Right kidney (tissue), 1 donor: ENCODE measurements at regions not wholly inside any gene's neighbourhood (a gene's known extent, or its start where the extent isn't known, plus 50 kb on each side); places are given as distances from the start of the nearest gene placed in this dataset.

Experiments
- DNase-seq: peaks from one replicate; pipeline ENCODE4 v3.0.0-alpha.2; 2016

DNA sequence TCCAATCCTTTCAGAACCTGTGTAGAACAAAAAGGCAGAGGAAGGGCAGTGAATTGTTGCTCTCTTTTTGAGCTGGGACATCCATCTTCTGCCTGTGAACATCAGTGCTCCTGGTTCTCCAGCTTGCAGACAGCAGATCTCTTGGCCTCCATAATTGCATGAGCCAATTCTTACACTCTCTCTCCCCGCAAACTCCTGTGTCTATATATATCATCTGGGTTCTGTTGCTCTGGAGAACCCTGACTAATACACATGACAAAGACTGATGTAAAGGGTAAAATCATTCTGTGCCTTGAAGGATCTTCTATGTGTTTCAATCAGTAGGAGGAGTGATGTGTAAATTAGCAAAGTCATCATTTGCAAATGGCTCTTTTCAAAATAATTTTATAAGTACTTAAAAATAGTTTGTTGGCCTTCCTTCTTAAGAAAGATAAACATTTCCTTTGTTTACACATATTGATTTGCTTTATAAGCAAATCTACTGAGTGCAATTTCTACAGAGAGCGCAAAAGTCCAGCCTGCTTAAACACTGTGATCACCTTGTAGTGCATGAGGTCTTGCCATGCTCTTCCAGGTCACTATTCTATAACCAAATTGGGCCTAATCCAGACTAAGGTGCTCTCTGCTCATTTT lies 154.9 kb upstream of the ANKRD28 start:
- DNase-seq: no peak

DNA sequence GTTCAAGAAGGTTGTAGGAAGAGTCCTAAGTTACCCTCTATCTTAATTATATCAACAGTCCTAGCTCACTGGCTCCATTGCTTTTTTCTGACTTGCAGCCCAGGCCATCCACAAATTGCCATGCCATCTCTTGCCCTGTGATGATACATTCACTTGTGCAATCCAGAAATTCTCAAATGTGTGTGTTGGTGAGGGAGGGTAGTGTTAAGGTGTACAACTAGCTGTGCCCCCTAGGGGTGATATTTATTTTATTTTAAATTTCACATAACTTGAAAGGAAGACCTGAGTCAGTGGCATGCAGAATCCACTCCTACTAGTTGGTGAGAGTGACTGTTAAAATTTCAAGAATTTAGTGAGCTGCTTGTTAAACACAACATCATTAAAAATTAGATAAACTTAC lies 156.1 kb upstream of the ANKRD28 start:
- DNase-seq: no peak

DNA sequence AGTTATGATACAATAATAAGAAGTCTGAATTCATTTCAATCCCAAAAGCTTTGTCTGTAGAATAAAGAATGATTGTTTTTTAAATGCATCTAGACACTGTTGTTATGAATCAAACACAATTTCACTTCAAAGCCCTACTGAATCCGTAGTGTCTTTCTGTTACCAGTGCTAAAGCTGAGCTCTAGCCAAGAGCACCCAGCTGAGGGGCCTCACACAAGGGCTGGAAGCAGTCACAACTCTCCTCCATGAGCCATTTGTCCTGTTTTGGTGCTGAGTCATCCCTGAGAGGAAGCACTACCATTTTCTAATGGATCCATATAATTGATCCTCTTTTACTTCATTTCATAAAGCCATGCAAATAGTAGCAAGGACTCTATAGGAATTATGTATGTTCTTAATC lies 158.2 kb upstream of the ANKRD28 start:
- DNase-seq: no peak

DNA sequence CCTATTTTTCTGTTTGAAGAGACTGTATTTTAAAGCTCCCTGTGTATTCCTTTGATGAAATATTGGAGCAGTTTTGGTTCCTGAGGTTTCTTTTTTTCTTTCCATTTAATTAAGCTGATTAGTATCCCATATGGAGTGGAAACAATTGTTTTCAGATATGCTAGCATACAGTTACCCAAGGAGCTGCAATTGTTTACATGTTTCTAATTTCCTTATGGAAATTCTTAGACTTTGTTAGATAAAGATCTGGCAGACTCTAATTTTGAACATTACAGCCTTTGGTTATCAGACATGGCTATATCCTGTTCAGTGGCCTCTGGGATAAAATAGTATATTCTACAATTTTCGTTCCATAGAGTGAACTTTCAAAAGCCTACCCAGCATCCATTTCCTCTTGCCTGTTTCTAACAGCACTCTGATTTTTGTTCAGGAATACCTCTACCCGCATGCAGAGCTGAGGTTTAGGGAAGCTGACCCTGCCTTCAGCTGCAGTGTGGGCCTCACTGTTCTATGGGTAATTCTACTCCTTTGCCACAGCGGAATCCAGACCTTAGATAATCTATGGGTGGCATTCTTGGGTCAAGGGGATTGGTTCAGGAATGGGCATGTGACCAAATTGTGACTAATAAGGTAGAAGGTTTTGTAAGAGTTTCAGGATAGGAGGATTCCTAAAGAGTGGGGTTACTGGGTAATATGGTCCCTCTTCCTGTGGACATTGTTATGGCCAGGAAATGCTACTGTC lies 161.1 kb upstream of the ANKRD28 start:
- no peak for DNase-seq

DNA sequence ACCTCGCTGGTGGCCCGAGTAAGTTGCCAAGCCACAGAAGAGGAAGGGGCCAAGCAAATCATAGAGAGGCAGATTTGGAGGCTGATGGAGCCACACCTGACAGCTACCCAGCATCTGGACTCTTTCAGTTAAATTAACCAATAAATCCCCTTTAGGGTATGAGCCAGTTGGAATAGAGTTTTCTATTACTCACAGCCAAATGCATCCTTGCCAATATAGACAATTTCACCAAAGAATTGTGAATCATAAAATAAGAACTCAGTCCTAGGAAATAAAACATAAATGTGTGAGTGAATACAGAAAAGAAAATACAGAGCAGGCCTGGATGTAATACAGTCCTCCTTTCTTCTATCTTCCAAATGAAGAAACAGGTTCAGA lies 161.6 kb upstream of the ANKRD28 start:
- DNase-seq: no peak

DNA sequence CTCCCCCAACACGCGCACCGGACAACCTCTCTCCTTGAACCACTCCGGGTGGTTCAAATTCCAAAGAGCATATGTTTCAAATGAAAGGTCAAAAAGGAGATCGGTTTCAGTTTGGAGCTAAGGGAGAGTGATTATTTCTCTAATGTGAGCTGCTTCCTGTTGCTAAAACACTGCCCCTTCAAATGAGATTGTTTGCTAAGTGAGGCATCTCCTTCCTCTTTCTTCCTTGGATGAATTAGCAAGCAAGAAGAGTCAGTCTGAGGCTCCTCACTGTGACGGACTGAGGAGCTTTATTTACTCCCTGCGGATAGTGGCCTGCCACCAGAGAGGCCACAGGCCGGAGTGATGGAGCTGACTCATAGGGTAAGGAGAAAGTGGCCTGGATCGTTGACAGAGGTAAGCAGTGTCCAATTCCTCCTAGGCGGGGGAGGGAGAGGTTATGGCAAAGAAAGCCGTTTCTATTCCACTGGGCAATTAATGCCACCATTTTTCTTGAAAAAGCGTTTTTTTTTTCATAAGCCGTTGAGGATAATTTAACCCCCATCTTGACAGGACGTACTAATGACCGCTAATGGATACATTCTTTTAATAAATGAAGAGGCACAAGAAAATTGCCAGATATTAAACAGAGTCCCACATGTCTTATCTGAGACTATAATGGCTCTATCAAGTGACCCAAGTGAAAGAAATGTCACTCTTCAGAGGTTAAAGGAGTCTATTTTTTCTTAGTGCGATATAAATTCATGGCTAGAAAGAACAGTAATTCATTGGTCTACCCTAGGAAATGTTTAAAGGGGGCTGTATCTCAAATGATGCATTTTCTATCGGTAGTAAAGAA lies 167.0 kb upstream of the ANKRD28 start:
- peak; percentile 34 for DNase-seq

DNA sequence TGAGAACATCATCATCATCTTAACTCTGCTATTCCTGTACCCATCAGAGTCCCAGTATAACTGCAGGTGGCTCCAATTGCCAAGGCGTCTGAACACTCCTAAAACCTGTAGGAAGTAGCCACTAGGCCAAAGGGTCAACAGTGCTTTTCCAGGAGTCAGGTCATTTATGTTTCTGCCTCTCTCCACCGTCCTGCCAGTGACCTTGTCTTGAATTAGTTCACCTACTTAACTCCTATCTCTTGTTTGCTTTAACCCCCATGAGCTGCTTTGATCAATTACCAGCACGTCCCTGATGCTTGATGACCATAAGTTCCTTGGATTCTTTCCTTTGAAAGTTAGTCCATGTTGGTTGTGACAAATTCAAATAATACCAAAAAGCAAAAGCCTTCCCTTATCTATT lies 169.8 kb upstream of the ANKRD28 start:
- DNase-seq: no peak

DNA sequence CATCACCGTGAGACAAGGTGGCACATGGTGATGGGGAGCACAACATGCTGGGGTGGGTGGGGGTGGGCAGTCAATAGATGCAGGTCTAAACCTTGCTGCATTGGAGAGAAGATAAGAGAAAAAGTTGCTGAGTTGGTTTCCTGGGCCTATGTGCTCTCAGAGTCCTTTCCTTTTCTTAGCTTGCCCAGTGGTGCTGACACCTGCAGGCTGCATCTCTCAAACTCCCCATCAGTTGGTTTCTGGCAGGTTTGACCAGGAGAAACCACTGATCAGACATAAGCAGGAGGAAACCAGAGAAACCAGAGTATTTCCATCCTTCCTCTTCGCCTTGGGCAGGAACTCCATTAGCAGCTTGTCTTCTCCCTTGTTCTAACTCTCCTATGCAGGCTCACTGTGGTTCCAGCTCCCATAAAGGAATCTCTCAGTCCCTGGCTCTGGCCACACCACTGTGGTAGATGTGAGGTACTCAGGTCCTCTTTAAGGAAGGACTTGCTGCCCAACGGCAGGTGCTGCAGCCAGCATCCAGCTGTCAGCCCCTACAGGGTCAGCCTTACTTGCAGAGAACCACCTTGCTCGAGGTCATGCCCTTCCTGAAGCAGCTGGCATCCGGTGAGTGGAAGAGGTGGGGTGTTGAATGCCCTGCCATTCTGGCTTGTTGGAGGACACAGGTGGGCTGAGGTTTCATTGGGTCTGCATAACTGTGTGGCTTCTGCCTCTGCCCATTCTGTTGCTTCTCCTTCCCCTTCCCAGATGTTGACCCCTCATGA lies 172.3 kb upstream of the ANKRD28 start:
- DNase-seq: no peak

DNA sequence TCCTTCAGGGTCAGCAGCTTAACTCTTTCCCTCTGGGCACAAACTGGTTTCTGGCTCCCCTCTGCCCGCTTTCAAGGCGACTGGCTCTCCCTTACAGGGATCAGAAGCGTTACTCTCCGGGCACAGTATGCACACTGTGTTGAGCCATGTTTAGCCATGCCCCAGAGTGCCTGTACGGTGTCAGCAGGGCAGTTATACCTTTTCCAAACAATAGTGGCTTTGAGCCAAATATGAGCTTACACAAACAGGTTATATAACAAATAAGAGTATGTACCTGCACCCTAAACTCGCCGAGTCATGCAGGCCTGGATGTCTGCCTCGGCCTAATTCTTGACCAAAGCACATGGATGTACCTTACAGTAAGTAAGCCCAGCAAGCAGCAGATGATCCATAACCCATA lies 175.6 kb upstream of the ANKRD28 start:
- DNase-seq: no peak

DNA sequence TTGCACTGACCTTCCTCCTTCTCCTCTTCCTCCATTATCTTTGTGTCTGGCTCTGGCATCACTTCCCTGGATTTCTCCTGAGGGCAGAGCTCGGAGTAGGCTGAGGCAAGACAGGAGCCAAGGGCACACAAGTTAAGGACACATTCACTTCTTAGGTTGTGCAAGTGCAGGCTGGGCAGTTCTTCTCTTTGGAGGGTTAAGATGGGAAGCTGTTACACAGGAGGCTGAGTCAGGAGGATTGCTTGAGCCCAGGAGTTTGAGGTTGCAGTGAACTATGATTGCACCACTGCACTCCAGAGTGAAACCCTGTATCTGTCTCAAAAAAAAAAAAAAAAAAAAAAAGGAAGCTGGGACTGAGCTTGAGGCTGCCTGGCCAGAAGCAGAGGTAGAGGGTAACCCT lies 176.2 kb upstream of the ANKRD28 start:
- no peak for DNase-seq

DNA sequence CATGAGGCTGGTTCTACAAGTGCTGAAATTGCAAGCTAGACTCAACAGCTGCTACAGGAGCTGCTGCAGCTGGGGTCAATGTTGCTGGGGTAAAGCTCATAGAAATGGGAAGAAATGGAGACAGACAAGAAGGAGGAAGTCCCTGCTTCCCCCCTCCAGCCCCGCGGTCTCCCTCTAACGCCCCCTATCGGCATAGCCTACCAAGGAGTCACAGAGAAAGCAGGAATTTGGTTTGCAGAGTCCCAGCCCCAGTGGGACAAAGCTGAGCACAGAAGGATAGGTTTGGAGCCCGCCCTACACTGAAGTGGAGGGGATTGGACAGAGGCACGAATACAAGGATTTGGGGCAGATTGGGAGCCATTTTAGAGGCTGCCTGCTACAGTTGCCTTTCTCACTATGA lies 176.9 kb upstream of the ANKRD28 start:
- no peak for DNase-seq

DNA sequence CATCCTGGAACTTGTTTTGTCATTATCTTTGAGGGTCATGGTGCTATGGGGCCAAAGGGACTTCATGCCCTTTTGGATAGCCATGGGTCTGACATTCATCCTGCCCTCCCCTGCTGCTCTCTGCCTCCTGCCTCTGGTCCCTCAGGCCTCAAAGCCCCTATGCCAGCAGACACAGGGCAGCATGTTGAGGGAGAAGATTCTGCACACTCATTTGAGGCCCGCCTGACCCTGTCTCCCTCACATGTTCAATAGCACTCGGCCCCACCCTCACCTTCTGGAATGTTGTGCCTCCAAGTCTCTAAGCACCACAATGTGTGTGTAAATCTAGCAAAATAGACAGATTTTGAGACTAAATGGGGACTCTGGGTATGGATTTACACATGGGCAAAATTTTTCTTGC lies 178.7 kb upstream of the ANKRD28 start:
- no peak for DNase-seq

DNA sequence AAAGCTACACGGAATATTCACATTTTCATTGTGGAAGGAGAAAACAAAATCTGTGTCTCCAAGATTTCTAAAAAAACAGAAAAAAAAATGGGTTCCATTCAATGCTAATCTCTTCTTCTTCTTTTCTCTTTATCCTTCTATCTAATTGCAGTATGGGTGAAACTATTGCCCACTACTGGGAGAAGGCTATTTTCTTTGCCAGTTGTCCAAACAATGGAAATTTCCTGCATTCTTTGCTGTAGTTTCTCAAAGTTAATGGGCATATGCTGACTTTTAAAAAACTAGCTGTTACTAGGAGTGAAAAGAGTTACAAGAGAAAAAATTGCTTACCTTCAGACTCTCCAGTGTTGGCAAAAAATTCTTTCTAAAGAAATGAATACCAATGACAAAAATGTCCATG lies 179.3 kb upstream of the ANKRD28 start:
- no peak for DNase-seq

DNA sequence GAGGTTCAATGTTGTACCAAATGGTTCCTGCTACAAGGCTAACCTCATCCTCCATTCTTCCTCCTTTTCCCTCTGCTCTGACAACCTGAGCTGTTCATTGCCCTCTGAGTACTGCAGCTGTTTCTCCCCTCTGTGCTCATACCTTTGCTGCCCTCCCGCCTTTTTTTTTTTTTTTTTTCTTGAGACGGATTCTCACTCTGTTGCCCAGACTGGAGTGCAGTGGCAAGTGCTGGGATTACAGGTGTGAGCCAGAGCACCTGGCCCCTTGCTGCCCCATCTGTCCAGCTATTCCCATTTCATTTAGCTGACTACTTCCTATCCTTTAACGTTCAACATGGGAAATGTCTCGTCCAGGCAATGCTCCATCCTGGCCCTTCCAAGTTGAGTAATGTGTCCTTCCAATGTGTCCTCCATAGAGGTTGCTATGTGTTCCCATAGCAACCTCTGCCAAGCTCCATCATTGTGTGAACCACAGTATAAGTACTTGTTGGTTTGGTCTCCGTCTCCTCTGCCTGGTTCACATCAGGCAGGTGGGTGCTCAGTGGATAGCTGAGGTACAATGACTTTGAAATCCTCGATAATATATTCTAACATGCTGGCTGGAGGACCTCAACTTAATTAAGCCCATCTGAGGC lies 179.9 kb upstream of the ANKRD28 start:
- DNase-seq: no peak

DNA sequence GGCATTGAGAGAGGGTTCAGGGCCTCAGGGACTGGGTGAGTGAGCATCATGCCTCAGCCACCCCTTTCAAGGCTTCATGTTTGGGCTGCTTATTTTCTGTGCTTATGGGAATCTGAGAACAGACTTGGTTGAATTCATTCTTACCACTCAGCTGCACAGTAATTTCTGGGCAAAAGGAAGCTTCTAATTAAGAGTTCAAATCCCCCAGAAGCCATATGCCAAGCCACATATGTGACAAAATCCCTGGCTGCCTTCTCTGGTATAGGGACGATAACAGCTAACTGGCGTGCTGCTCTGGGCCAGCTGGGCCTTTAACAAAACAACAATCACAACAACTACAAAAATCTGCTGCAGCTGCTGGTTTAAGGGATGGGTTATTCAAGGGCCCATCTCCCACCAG lies 181.0 kb upstream of the ANKRD28 start:
- DNase-seq: no peak

DNA sequence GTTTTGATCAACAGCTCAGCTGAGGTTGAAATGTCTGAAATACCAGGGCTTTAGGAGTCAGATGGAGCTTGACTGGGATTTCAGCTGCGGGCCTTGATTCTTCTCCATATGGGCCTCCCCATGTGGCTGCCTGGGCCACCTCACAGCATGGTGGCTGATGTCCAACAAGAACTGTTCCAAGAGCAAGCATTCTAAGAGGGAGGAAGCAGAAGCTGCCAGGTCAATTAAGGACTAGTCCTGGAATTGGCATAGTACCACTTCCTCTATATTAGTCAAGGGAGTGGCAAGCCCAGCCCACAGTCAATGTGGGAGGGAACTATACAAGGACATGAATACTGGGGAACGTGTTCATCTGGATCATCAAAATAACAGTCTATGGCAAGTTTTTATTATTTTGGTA lies 181.7 kb upstream of the ANKRD28 start:
- no peak for DNase-seq

DNA sequence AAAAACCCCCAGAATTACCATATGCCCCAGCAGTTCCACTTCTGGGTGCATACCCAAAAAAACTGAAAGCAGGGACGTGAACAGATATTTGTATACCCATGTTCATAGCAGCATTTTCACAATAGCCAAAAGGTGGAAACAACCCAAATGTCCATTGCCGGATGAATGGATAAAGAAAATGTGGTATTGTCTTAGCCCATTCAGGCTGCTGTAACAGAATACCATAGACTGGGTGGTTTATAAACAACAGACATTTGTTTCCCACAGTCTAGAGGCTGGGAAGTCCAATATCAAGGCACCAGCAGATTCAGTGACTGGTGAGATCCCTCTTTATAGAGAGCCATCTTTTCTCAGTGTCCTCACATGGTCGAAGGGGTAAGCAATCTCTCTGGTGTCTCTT lies 182.1 kb upstream of the ANKRD28 start:
- DNase-seq: no peak

DNA sequence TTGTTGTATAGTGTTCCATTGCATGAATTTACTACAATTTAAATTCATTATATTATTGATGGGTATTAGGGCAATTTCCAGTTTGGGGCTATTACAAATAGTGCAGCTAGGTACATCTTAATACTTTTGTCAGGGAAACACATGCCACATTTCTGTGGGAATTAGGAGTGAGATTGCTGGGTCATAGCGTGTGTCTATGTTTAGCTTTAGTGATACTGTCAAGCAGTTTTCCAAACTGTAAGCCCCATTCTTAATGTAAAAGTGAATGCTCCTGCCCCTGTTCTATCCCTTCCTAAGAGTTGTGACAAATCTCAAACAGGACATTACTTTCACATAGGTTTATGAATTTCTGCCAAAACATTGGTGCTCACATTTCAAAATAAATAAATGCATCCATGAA lies 184.5 kb upstream of the ANKRD28 start:
- DNase-seq: no peak

DNA sequence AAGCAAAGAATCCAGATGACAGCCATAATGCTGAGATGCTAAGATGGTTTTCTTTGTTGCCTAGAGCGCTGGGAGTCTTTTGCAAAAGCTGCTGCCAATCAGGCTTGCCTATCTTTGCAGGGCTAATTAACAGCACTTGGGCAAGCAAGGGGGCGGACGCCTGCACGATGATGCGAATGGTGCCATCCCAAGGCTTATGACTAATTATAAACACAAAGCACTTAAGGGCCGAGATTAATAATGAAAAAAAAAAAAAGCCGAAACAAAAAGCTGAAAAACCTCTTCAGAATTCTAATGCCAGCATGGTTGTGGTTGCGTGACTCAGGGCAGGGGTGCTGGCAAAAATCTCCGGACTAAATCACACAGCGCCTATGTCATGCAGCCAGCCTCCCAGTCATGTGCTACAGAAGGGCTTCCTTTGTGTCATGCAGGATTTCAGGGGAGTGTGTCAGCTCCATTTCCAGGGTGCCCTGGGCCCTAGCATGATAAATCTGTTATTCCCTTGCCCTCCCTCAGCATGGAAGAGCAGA lies 185.0 kb upstream of the ANKRD28 start:
- no peak for DNase-seq

DNA sequence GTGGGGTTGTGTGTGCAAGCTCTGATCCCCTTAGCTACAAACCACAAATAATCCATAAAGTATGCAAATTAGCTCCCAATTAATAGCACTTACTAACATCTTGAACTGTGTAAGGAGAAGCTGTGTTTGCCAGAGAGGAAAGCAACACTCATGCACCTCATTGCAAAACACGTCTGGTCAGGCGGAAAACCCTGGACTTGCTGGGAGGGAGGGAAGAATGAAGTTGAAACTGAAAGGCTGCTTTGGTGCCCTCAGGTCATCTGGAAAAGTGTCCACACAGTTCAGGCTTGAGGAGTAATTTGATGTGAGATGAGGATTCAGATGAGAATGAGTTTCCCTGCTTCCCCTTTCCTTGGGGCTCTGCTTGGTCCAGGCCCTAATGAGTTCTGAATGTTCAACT lies 185.5 kb upstream of the ANKRD28 start:
- no peak for DNase-seq

DNA sequence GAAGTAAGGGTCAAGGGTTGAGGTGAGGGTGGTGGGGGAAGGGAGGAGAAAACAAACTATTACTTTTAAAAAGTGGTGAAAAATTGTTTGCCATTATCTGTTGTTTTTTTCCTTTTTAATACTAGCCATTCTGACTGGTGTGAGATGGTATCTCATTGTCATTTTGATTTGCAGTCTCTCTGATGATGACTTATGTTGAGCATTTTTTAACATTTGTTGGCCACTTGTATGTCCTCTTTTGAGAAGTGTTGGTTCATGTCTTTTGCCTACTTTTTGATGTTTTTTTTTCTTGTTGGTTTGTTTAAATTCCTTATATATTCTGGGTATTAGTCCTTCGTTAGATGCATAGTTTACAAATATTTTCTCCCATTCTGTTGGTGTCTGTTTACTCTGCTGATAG lies 185.9 kb upstream of the ANKRD28 start:
- no peak for DNase-seq

DNA sequence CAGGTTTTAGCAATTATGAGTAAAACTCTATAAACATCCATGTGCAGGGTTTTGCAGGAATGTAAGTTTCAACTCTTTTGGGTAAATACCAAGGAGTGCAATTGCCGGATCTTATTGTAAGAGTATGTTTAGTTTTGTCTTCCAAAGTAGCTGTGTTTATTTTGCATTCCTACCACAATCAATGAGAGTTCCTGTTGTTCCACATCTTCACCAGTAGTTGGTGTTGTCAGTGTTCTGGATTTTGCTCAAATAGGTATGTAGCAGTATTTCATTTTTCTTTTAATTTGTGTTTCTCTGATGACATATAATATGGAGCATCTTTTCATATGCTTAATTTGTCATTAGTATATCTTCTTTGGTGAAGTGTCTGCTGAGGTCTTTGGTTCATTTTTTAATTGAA lies 185.1 kb upstream of the GALNT15 start:
- no peak for DNase-seq
